Panc1 (cell line): ENCODE measurements at regions not wholly inside any gene's neighbourhood (a gene's known extent, or its start where the extent isn't known, plus 50 kb on each side); places are given as distances from the start of the nearest gene placed in this dataset.

Source experiments
- ATAC-seq: fragments of 200-7000 bp; cut with Tn5 transposase; 2 replicates; pipeline ENCODE4 v1.9.1; 2020; ENCODE audit warnings: mild to moderate bottlenecking, moderate library complexity
- BruUV-seq: library from RNA; stranded (reverse); fragments of 400-500 nt; replicated peaks from 2 replicates; lab custom pipeline; 2021; lab: Mats Ljungman, UMichigan
- CTCF ChIA-PET: fragments of 300-600 bp; sonication (Branson Sonifier 250); formaldehyde crosslinking; loops from one replicate; lab custom pipeline; 2022; ENCODE audit warnings: antibody characterized with exemption; lab: Charles Lee
- POLR2A ChIA-PET: fragments of 300-600 bp; sonication (Branson Sonifier 250); formaldehyde crosslinking; loops from one replicate; lab custom pipeline; 2022; ENCODE audit warnings: antibody characterized with exemption; lab: Charles Lee
- DNase-seq: peaks from one replicate; pipeline ENCODE4 v3.0.0-alpha.2; 2010; ENCODE audit warnings: low read depth, low spot score
- H3K27ac ChIP-seq: 2 replicates; pipeline ENCODE4 v1.5.1; 2011; ENCODE audit warnings: mild to moderate bottlenecking, low read length, inconsistent platforms
- H3K27me3 ChIP-seq: fragments of 200-500 bp; sonication (Bioruptor generic); 2 replicates; pipeline ENCODE4 v1.6.0; 2014; ENCODE audit warnings: low read length, inconsistent platforms; ENCODE audit not compliant: control insufficient read depth, insufficient read depth
- H3K36me3 ChIP-seq: fragments of 200-500 bp; sonication (Bioruptor generic); 2 replicates; pipeline ENCODE4 v1.5.1; 2014; ENCODE audit warnings: inconsistent platforms, mild to moderate bottlenecking, low read length, moderate library complexity; ENCODE audit not compliant: control insufficient read depth, insufficient read depth
- H3K4me1 ChIP-seq: 2 replicates; pipeline ENCODE4 v1.5.1; 2011; ENCODE audit warnings: inconsistent platforms, mild to moderate bottlenecking, low read length, moderate library complexity; ENCODE audit not compliant: control insufficient read depth, insufficient read depth
- H3K4me3 ChIP-seq, 2 experiments: 2 replicates each; pipeline ENCODE4 v1.5.1; 2011 to 2012; ENCODE audit warnings: low read depth in 2 of 2, low read length in 2 of 2, mild to moderate bottlenecking in 2 of 2, inconsistent platforms in 1 of 2, moderate library complexity in 1 of 2
- H3K9me3 ChIP-seq: fragments of 200-500 bp; sonication (Bioruptor generic); 2 replicates; pipeline ENCODE4 v1.5.1; 2014; ENCODE audit warnings: low read depth, mild to moderate bottlenecking, inconsistent platforms, low read length, moderate library complexity; ENCODE audit not compliant: control insufficient read depth, insufficient read depth
- CTCF ChIP-seq: fragments of 450-650 bp; IDR thresholded peaks from 2 replicates; pipeline ENCODE4 v1.5.1; 2017; ENCODE audit warnings: mild to moderate bottlenecking
- POLR2AphosphoS5 ChIP-seq: IDR thresholded peaks from 2 replicates; pipeline ENCODE4 v1.6.1; 2012; ENCODE audit warnings: mild to moderate bottlenecking, low read depth, low read length, moderate library complexity
- SIN3A ChIP-seq: IDR thresholded peaks from 2 replicates; pipeline ENCODE4 v1.6.1; 2012; ENCODE audit warnings: low read depth, mild to moderate bottlenecking, low read length, moderate library complexity, borderline replicate concordance; ENCODE audit not compliant: insufficient read depth
- TCF7L2 ChIP-seq: IDR thresholded peaks from 2 replicates; pipeline ENCODE4 v1.6.1; 2011; ENCODE audit warnings: mild to moderate bottlenecking, low read depth, low read length, inconsistent platforms
- in situ Hi-C: cut with HindIII; loops from 2 replicates; pipeline ENCODE4 v1.10.0; 2016; ENCODE audit warnings: low sequenced_read_pairs, low pct_unique_long_range_greater_than_20kb
- intact Hi-C: fragments of 100-400 bp; cut with micrococcal nuclease; formaldehyde crosslinking; loops from one replicate; pipeline ENCODE4 v1.10.0; 2022; ENCODE audit not compliant: unreplicated experiment
- TF ChIP-seq, protein P1 (sequence below), 2 experiments: IDR thresholded peaks; 2 replicates each; pipeline ENCODE4 v1.6.1; 2011 to 2012; ENCODE audit warnings: low read depth in 2 of 2, control low read depth in 1 of 2, low read length in 1 of 2, mild to moderate bottlenecking in 1 of 2, moderate library complexity in 1 of 2; ENCODE audit not compliant: insufficient read depth in 1 of 2

GRCh38 chr18:78758496-78758895, 221.1 kb upstream of the SALL3 start:
- intact Hi-C loops = no loop called here
- Histone ChIP-seq H3K36me3 (no peaks in the 10 kb centered on the region), H3K4me3 (no peak overlapping the region), H3K27me3 (peaks cover 23% of the 10 kb centered on the region), H3K4me1 (no peaks in the 10 kb centered on the region), H3K27ac (no peak overlapping the region), H3K9me3 (no peaks in the 10 kb centered on the region)
- DNase-seq (no peak), ATAC-seq (no peak)
- in situ Hi-C loops = no loop called here
- POLR2A ChIA-PET = no interaction called here
- TF ChIP-seq, protein P1, sequence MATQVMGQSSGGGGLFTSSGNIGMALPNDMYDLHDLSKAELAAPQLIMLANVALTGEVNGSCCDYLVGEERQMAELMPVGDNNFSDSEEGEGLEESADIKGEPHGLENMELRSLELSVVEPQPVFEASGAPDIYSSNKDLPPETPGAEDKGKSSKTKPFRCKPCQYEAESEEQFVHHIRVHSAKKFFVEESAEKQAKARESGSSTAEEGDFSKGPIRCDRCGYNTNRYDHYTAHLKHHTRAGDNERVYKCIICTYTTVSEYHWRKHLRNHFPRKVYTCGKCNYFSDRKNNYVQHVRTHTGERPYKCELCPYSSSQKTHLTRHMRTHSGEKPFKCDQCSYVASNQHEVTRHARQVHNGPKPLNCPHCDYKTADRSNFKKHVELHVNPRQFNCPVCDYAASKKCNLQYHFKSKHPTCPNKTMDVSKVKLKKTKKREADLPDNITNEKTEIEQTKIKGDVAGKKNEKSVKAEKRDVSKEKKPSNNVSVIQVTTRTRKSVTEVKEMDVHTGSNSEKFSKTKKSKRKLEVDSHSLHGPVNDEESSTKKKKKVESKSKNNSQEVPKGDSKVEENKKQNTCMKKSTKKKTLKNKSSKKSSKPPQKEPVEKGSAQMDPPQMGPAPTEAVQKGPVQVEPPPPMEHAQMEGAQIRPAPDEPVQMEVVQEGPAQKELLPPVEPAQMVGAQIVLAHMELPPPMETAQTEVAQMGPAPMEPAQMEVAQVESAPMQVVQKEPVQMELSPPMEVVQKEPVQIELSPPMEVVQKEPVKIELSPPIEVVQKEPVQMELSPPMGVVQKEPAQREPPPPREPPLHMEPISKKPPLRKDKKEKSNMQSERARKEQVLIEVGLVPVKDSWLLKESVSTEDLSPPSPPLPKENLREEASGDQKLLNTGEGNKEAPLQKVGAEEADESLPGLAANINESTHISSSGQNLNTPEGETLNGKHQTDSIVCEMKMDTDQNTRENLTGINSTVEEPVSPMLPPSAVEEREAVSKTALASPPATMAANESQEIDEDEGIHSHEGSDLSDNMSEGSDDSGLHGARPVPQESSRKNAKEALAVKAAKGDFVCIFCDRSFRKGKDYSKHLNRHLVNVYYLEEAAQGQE (IDR thresholded peaks at IDR 0.05; ENCODE audit: insufficient read depth in 1 of 2, low read depth in 2 of 2, low read length in 1 of 2) = no peak
- BruUV-seq = no TSS peak
- CTCF ChIA-PET = no interaction called here

GRCh38 chr18:78762753-78763152, 216.9 kb upstream of the SALL3 start:
- POLR2A ChIA-PET = no interaction called here
- Histone ChIP-seq H3K27me3 (peaks cover 20% of the 10 kb centered on the region), H3K9me3 (no peaks in the 10 kb centered on the region), H3K4me3 (no peak overlapping the region), H3K36me3 (no peaks in the 10 kb centered on the region), H3K4me1 (no peaks in the 10 kb centered on the region), H3K27ac (no peak overlapping the region)
- TF ChIP-seq SIN3A (no peak), TCF7L2 (no peak), POLR2AphosphoS5 (no peak), CTCF (no peak)
- TF ChIP-seq, protein P1 (IDR thresholded peaks at IDR 0.05; ENCODE audit: insufficient read depth in 1 of 2, low read depth in 2 of 2, low read length in 1 of 2) = no peak
- intact Hi-C loops (no loop called here), in situ Hi-C loops (no loop called here)
- CTCF ChIA-PET = no interaction called here
- BruUV-seq = no TSS peak
- DNase-seq (no peak), ATAC-seq (no peak)
